Brain microvascular endothelial cell (primary cell): ENCODE measurements at regions not wholly inside any gene's neighbourhood (a gene's known extent, or its start where the extent isn't known, plus 50 kb on each side); places are given as distances from the start of the nearest gene placed in this dataset.

Experiments
- DNase-seq: peaks from one replicate; pipeline ENCODE4 v3.0.0-alpha.2; 2020
- H3K27ac ChIP-seq: fragments of 250-450 bp; sonication (Bioruptor Pico); 2 replicates; pipeline ENCODE4 v1.5.1; 2020; ENCODE audit warnings: mild to moderate bottlenecking, moderate library complexity
- H3K27me3 ChIP-seq: fragments of 250-450 bp; sonication (Bioruptor Pico); replicated peaks from 2 replicates; pipeline ENCODE4 v1.5.1; 2020; ENCODE audit warnings: mild to moderate bottlenecking
- H3K36me3 ChIP-seq: fragments of 250-450 bp; sonication (Bioruptor Pico); replicated peaks from 2 replicates; pipeline ENCODE4 v1.5.1; 2020; ENCODE audit warnings: mild to moderate bottlenecking
- H3K4me3 ChIP-seq: 2 replicates; pipeline ENCODE4 v1.5.1; 2011; ENCODE audit warnings: low read depth, mild to moderate bottlenecking, control low read depth, low read length, moderate library complexity
- in situ Hi-C: cut with HindIII; loops from 2 replicates; pipeline ENCODE4 v1.10.0; 2017; ENCODE audit warnings: low sequenced_read_pairs, low pct_ligation_motif_present
- TF ChIP-seq, protein P1 (sequence below): IDR thresholded peaks from 2 replicates; pipeline ENCODE4 v1.5.1; 2011; ENCODE audit warnings: low read depth, mild to moderate bottlenecking, moderate library complexity, low read length, control low read depth, inconsistent platforms; ENCODE audit errors: missing control alignments

DNA sequence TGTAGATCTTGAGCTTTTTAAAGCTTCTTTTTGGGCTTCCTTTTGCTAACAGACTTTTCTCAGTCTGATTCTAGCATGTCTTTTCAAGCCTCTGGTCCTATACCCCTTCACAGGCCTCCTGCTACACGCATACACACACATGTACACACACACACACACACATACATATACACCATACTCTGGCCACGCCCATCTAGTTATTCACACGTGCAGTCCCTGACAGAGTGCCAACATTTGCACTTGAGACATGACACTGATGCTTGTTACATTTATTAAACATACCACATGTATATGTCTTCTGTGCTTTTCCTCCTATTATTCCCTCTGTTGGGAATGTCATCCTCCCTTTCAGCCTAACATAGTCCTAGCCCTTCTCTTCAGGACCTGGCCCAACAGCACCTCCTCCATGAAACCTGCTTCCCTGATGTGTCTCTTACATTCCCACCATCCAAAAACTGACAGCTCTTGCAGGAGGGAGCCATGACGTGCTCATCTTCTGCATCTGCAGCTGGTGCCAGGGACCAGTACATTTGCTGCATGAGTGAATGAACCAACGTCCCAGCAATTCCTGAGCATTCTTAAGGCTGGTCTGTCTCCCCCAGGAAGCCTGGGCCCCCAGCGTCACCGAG lies 222.1 kb downstream of the ARHGAP12 start:
- in situ Hi-C loops = no loop called here
- Histone ChIP-seq H3K4me3 (no peak overlapping the region), H3K27ac (no peak overlapping the region), H3K27me3 (no peaks in the 10 kb centered on the region), H3K36me3 (no peaks in the 10 kb centered on the region)
- DNase-seq = no peak
- TF ChIP-seq, protein P1, sequence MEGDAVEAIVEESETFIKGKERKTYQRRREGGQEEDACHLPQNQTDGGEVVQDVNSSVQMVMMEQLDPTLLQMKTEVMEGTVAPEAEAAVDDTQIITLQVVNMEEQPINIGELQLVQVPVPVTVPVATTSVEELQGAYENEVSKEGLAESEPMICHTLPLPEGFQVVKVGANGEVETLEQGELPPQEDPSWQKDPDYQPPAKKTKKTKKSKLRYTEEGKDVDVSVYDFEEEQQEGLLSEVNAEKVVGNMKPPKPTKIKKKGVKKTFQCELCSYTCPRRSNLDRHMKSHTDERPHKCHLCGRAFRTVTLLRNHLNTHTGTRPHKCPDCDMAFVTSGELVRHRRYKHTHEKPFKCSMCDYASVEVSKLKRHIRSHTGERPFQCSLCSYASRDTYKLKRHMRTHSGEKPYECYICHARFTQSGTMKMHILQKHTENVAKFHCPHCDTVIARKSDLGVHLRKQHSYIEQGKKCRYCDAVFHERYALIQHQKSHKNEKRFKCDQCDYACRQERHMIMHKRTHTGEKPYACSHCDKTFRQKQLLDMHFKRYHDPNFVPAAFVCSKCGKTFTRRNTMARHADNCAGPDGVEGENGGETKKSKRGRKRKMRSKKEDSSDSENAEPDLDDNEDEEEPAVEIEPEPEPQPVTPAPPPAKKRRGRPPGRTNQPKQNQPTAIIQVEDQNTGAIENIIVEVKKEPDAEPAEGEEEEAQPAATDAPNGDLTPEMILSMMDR = no peak

DNA sequence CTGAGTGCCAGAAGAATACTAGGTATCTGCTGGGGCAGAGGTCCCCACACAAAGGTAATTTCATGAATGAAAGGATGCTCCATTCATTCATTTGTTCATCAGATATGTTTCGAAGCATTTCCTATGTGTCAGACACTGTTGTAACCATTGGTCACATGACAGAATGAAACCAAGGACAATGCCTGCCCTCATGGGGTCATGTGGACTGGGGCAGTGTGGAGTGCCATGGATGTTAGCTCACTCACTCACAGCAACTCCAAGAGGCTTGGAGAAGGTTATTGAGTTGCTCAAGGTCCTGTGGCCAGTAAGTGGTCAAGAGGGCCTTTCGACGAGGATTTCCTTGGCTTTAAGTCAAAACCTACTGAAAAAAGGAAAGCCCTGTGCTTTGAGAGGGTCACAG lies 223.5 kb downstream of the ARHGAP12 start:
- TF ChIP-seq, protein P1 = no peak
- Histone ChIP-seq H3K27me3 (no peaks in the 10 kb centered on the region), H3K36me3 (no peaks in the 10 kb centered on the region), H3K27ac (no peak overlapping the region), H3K4me3 (no peak overlapping the region)
- no peak for DNase-seq
- in situ Hi-C loops = no loop called here

DNA sequence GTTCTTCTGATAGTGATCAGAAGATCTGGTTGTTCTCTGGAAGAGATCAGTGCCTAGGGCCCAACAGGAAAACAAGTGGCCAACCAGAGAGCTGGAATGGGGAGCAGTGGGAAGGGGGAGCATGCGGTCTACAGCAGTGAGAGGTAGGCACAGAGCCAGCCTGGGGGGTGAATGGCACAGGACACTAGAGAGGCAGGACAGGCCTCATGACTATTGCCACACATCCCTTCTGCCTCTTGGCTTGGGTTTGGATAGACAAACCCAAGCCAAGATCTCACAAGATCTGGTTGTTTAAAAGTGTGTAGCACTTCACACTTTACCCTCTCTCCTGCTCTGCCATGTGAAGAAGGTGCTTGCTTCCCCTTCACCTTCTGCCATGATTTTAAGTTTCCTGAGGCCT lies 224.4 kb downstream of the ARHGAP12 start:
- no peak overlapping the region for H3K4me3 ChIP-seq
- H3K27me3 ChIP-seq = no peaks in the 10 kb centered on the region
- in situ Hi-C loops = no loop called here
- DNase-seq = no peak
- no peak overlapping the region for H3K27ac ChIP-seq
- TF ChIP-seq, protein P1 = no peak
- no peaks in the 10 kb centered on the region for H3K36me3 ChIP-seq

DNA sequence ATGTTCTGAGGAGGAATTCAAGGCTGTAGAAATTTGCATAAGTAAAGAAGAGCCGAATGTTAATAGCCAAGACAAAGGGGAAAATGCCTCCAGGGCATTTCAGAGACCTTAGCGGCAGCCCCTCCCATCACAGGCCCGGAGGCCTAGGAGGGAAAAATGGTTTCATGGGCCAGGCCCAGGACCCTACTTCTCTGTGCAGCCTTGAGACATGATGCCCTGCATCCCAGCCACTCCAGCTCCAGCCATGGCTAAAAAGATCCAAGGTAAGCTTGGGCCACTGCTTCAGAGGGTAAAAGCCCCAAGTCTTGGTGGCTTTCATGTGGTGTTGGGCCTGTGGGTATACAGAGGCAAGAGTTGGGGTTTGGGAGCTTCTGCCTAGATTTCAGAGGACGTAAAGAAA lies 225.7 kb downstream of the ARHGAP12 start:
- Histone ChIP-seq H3K4me3 (no peak overlapping the region), H3K36me3 (no peaks in the 10 kb centered on the region), H3K27ac (no peak overlapping the region), H3K27me3 (no peaks in the 10 kb centered on the region)
- DNase-seq = no peak
- in situ Hi-C loops = no loop called here
- TF ChIP-seq, protein P1 = no peak

DNA sequence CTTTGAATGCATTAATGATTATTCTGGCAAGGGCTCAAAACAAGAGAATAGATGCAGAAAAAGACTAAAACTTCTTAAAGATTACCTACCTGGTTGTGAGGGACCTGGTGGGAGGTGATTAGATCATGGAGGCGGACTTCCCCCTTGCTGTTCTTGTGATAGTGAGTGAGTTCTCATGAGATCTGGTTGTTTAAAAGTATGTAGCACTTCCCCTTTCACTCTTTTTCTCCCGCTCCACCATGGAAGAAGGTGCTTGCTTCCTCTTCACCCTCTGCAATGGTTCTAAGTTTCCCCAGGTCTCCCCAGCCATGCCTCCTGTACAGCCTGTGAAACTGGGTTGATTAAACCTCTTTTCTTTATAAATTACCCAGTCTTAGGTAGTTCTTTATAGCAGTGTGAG lies 226.6 kb downstream of the ARHGAP12 start:
- TF ChIP-seq, protein P1 = no peak
- in situ Hi-C loops = no loop called here
- no peaks in the 10 kb centered on the region for H3K36me3 ChIP-seq
- no peak overlapping the region for H3K27ac ChIP-seq
- DNase-seq = no peak
- H3K4me3 ChIP-seq = no peak overlapping the region
- H3K27me3 ChIP-seq = no peaks in the 10 kb centered on the region

DNA sequence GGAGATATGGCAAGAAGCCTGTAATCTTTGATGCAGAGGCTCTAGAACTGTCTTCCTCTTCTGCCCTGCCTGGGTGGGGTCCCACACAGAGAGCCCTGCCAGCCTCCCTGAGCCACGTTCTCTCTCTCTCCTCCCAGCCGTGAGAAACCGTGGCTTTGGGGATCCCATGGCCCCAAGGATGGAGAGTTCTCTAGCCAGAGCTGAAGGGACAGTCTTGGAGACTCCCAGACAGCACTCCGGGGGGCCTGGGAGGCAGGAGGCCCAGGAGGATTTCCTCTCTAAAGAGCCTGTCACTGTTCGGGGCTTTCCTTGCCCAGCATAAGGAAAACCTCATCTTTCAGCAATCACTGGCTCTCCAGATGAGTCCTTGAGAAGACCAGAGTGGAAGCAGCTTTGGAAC lies 227.1 kb downstream of the ARHGAP12 start:
- in situ Hi-C loops = no loop called here
- no peak overlapping the region for H3K4me3 ChIP-seq

More for the DNA sequence above, 227.1 kb downstream of the ARHGAP12 start:
- no peaks in the 10 kb centered on the region for H3K36me3 ChIP-seq
- H3K27me3 ChIP-seq = no peaks in the 10 kb centered on the region
- DNase-seq = no peak
- H3K27ac ChIP-seq = no peak overlapping the region
- TF ChIP-seq, protein P1 = no peak
